ENCODE measurements at regions not wholly inside any gene's neighbourhood (a gene's known extent, or its start where the extent isn't known, plus 50 kb on each side); places are given as distances from the start of the nearest gene placed in this dataset.

GRCh38 chr2:45278365-45279078 is 269.3 kb upstream of the SIX2 start:
- no peak overlapping the region for H3K4me3 ChIP-seq (ENCODE audit: low read length)
- DNase-seq (ENCODE audit: low read depth, low spot score): no peak

- DNase-seq (ENCODE audit: low read depth, low spot score): no peak
These were observed 267.7 kb upstream of the SIX2 start for GRCh38 chr2:45276914-45277313.

GRCh38 chr2:45275806-45276205 is 266.6 kb upstream of the SIX2 start:
- DNase-seq (ENCODE audit: low read depth, low spot score): no peak
- H3K4me3 ChIP-seq (ENCODE audit: low read length): no peak overlapping the region

More at GRCh38 chr2:45276914-45277313, 267.7 kb upstream of the SIX2 start:
- H3K4me3 ChIP-seq (ENCODE audit: low read length): no peak overlapping the region

- no peak for DNase-seq (ENCODE audit: low read depth, low spot score)
- H3K4me3 ChIP-seq (ENCODE audit: low read length): no peak overlapping the region
These were observed 266.1 kb upstream of the SIX2 start for GRCh38 chr2:45275242-45275805.

- H3K4me3 ChIP-seq (ENCODE audit: low read length): no peak overlapping the region
- DNase-seq (ENCODE audit: low read depth, low spot score): no peak
These were observed 265.1 kb upstream of the SIX2 start for GRCh38 chr2:45274250-45274926.

GRCh38 chr2:45273412-45274249 is 264.4 kb upstream of the SIX2 start:
- H3K4me3 ChIP-seq (ENCODE audit: low read length): no peak overlapping the region
- no peak for DNase-seq (ENCODE audit: low read depth, low spot score)

- no peak overlapping the region for H3K4me3 ChIP-seq (ENCODE audit: low read length)
- peak; percentile 31 for DNase-seq (ENCODE audit: low read depth, low spot score)
These were observed 263.5 kb upstream of the SIX2 start for GRCh38 chr2:45272549-45273265.

GRCh38 chr2:45269149-45269793 is 260.0 kb upstream of the SIX2 start:
- DNase-seq (ENCODE audit: low read depth, low spot score): no peak
- no peak overlapping the region for H3K4me3 ChIP-seq (ENCODE audit: low read length)

GRCh38 chr2:45268631-45269030 is 259.4 kb upstream of the SIX2 start:
- no peak for DNase-seq (ENCODE audit: low read depth, low spot score)
- H3K4me3 ChIP-seq (ENCODE audit: low read length): no peak overlapping the region

- no peak for DNase-seq (ENCODE audit: low read depth, low spot score)
- no peak overlapping the region for H3K4me3 ChIP-seq (ENCODE audit: low read length)
These were observed 258.0 kb upstream of the SIX2 start for GRCh38 chr2:45267062-45267792.

- no peak overlapping the region for H3K4me3 ChIP-seq (ENCODE audit: low read length)
- no peak for DNase-seq (ENCODE audit: low read depth, low spot score)
These were observed 256.1 kb upstream of the SIX2 start for GRCh38 chr2:45265336-45265735.

GRCh38 chr2:45264227-45265225 is 255.3 kb upstream of the SIX2 start:
- no peak for DNase-seq (ENCODE audit: low read depth, low spot score)
- H3K4me3 ChIP-seq (ENCODE audit: low read length): no peak overlapping the region

GRCh38 chr2:45263147-45263546 is 253.9 kb upstream of the SIX2 start:
- peak overlapping the region; percentile 3; the same call in 1 of the 2 replicates for H3K4me3 ChIP-seq (ENCODE audit: low read length)
- peak; percentile 71 for DNase-seq (ENCODE audit: low read depth, low spot score)

GRCh38 chr2:45261746-45262145 is 252.5 kb upstream of the SIX2 start:
- peak overlapping the region; percentile 40 for H3K4me3 ChIP-seq (ENCODE audit: low read length)
- DNase-seq (ENCODE audit: low read depth, low spot score): peak; percentile 70

- DNase-seq (ENCODE audit: low read depth, low spot score): no peak
- peak overlapping the region; percentile 40 for H3K4me3 ChIP-seq (ENCODE audit: low read length)
These were observed 251.7 kb upstream of the SIX2 start for GRCh38 chr2:45260946-45261345.

- no peak for DNase-seq (ENCODE audit: low read depth, low spot score)
- no peak overlapping the region for H3K4me3 ChIP-seq (ENCODE audit: low read length)
These were observed 250.4 kb upstream of the SIX2 start for GRCh38 chr2:45259547-45260160.
